OCI-LY3 (cell line): ENCODE measurements at regions not wholly inside any gene's neighbourhood (a gene's known extent, or its start where the extent isn't known, plus 50 kb on each side); places are given as distances from the start of the nearest gene placed in this dataset.

Experiments used
- CTCF ChIP-seq: fragments of 200-600, 300-600 bp; sonication (generic); IDR thresholded peaks from 2 replicates; pipeline ENCODE4 v1.5.1; 2014; ENCODE audit warnings: antibody characterized with exemption, low read length, low read depth
- EZH2phosphoT487 ChIP-seq: fragments of 200-600 bp; shearing (Covaris generic); IDR thresholded peaks from 2 replicates; pipeline ENCODE4 v1.6.1; 2018; ENCODE audit warnings: antibody characterized with exemption, mixed run types, low read depth

GRCh38 chr14:36394593-36394992 lies 74.2 kb upstream of the MBIP start:
- TF ChIP-seq CTCF (no peak), EZH2phosphoT487 (no peak)
